A549 (cell line): ENCODE measurements at regions not wholly inside any gene's neighbourhood (a gene's known extent, or its start where the extent isn't known, plus 50 kb on each side); places are given as distances from the start of the nearest gene placed in this dataset.

Experiments
- BCL3 ChIP-seq: fragments of >200 bp; sonication (Bioruptor Twin); formaldehyde crosslinking; IDR thresholded peaks from 3 replicates; pipeline ENCODE4 v1.6.1; 2016
- BHLHE40 ChIP-seq: IDR thresholded peaks from 2 replicates; pipeline ENCODE4 v1.6.1; 2012; ENCODE audit warnings: low read depth, low read length, inconsistent platforms
- CEBPB ChIP-seq, 2 experiments: fragments of >200 bp in 1 of 2; sonication (Bioruptor Twin) in 1 of 2; formaldehyde crosslinking in 1 of 2; IDR thresholded peaks; 2 replicates each; pipeline ENCODE4 v1.6.1; 2012 to 2016
- CTCF ChIP-seq: fragments of >200 bp; sonication (Bioruptor Twin); formaldehyde crosslinking; IDR thresholded peaks from 3 replicates; pipeline ENCODE4 v1.5.1; 2016
- EP300 ChIP-seq, 2 experiments: fragments of >200 bp; sonication (Bioruptor Twin); formaldehyde crosslinking; IDR thresholded peaks; 2 replicates in 1 of 2; 3 replicates in 1 of 2; pipeline ENCODE4 v1.6.1; 2016 to 2017
- MAFK ChIP-seq: fragments of 450-650 bp; IDR thresholded peaks from 2 replicates; pipeline ENCODE4 v1.6.1; 2014; ENCODE audit not compliant: partially characterized antibody
- MAZ ChIP-seq: fragments of 150-350 bp; IDR thresholded peaks from 2 replicates; pipeline ENCODE4 v1.6.1; 2014; ENCODE audit warnings: antibody characterized with exemption, low read depth, low read length, borderline replicate concordance
- NR3C1 ChIP-seq: fragments of >200 bp; sonication (Bioruptor Twin); formaldehyde crosslinking; IDR thresholded peaks from 3 replicates; pipeline ENCODE4 v1.6.1; 2017
- PBX3 ChIP-seq: IDR thresholded peaks from 2 replicates; pipeline ENCODE4 v1.6.1; 2012
- PHF8 ChIP-seq: fragments of 200-600 bp; sonication (generic); IDR thresholded peaks from 2 replicates; pipeline ENCODE4 v1.6.1; 2016; ENCODE audit warnings: low read depth, mild to moderate bottlenecking, antibody characterized with exemption, moderate library complexity, borderline replicate concordance
- POLR2A ChIP-seq: IDR thresholded peaks from 2 replicates; pipeline ENCODE4 v1.6.1; 2012; ENCODE audit warnings: mild to moderate bottlenecking, low read length
- REST ChIP-seq: fragments of 200-600 bp; sonication (generic); IDR thresholded peaks from 2 replicates; pipeline ENCODE4 v1.6.1; 2016; ENCODE audit warnings: antibody characterized with exemption, mild to moderate bottlenecking, moderate library complexity
- USF2 ChIP-seq: fragments of 450-650 bp; IDR thresholded peaks from 2 replicates; pipeline ENCODE4 v1.6.1; 2014; ENCODE audit warnings: antibody characterized with exemption

GRCh38 chr12:56872366-56872765 lies 61.8 kb downstream of the SDR9C7 start:
- no peak for TF ChIP-seq MAZ
- no peak for TF ChIP-seq USF2
- TF ChIP-seq BHLHE40 = no peak
- no peak for TF ChIP-seq CTCF
- no peak for TF ChIP-seq POLR2A
- TF ChIP-seq CEBPB (IDR thresholded peaks at IDR 0.05) = no peak
- no peak for TF ChIP-seq NR3C1
- no peak for TF ChIP-seq MAFK
- TF ChIP-seq REST = no peak
- no peak for TF ChIP-seq EP300 (IDR thresholded peaks at IDR 0.05)
- TF ChIP-seq PHF8 = no peak
- TF ChIP-seq BCL3 = no peak
- no peak for TF ChIP-seq PBX3
